ENCODE measurements at regions not wholly inside any gene's neighbourhood (a gene's known extent, or its start where the extent isn't known, plus 50 kb on each side); places are given as distances from the start of the nearest gene placed in this dataset.
"Not testable (repeated sequence)": the region's sequence is repeated elsewhere in the genome, so short reads cannot be mapped to it uniquely, and the experiment has no call there.

DNA sequence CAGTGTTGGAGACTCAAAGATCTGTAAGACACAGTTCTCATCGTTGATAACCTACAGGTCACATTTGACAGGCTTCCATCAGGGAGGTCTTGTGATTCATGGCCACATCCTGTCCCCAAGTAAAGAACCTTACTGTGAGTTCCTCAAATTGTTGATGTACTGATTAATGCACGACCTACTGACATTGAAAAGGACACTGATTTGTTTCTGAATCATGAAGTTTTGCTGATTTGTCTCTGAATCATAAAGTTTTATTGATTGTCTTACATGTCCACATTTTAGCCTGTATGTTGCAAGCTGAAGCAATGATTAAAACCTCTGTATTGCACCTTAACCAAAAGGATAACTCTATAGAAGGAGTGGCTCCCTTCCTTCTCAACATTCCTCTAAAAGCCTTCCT, 476.3 kb upstream of the RUNX1 start:
- TF ChIP-seq JUND (IDR thresholded peaks at IDR 0.05; ENCODE audit: low read depth) = no peak
- in situ Hi-C loops (cut with HindIII; ENCODE audit: low pct_unique_long_range_greater_than_20kb, low sequenced_read_pairs) = no loop called here
- DNase-seq (ENCODE audit: low read depth in 1 of 2, low spot score in 1 of 2) = no peak

GRCh38 chr21:35521852-35522505, 472.9 kb upstream of the RUNX1 start:
- no peak for TF ChIP-seq JUND (IDR thresholded peaks at IDR 0.05; ENCODE audit: low read depth)
- in situ Hi-C loops (cut with HindIII; ENCODE audit: low pct_unique_long_range_greater_than_20kb, low sequenced_read_pairs) = no loop called here
- DNase-seq (ENCODE audit: low read depth in 1 of 2, low spot score in 1 of 2) = no peak

DNA sequence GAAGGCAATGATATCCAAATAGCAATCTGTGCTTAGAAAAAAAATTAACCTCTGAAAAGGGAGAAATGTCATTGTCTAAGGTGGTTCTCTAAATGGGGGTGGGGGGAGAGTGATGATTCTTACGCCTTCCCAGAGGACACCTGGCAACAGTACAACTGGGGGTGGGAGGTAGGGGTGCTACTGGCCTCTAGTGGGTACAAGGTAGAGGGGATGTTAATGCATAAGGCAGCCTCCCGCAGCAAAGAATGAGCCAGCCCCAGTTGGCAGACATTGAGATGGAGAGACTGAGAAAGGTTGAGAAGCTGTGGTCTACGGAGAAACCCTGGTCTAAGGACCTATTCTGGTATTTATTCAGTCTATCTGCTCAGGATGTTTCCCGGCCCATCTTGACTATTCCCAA, 472.2 kb upstream of the RUNX1 start:
- no peak for DNase-seq (ENCODE audit: low read depth in 1 of 2, low spot score in 1 of 2)
- in situ Hi-C loops (cut with HindIII; ENCODE audit: low pct_unique_long_range_greater_than_20kb, low sequenced_read_pairs) = no loop called here
- no peak for TF ChIP-seq JUND (IDR thresholded peaks at IDR 0.05; ENCODE audit: low read depth)

GRCh38 chr21:35520856-35521255, 471.8 kb upstream of the RUNX1 start:
- no peak for DNase-seq (ENCODE audit: low read depth in 1 of 2, low spot score in 1 of 2)
- in situ Hi-C loops (cut with HindIII; ENCODE audit: low pct_unique_long_range_greater_than_20kb, low sequenced_read_pairs) = no loop called here
- TF ChIP-seq JUND (IDR thresholded peaks at IDR 0.05; ENCODE audit: low read depth) = no peak

GRCh38 chr21:35520302-35520701, 471.2 kb upstream of the RUNX1 start:
- no peak for DNase-seq (ENCODE audit: low read depth in 1 of 2, low spot score in 1 of 2)
- in situ Hi-C loops (cut with HindIII; ENCODE audit: low pct_unique_long_range_greater_than_20kb, low sequenced_read_pairs) = no loop called here
- TF ChIP-seq JUND (IDR thresholded peaks at IDR 0.05; ENCODE audit: low read depth) = no peak

DNA sequence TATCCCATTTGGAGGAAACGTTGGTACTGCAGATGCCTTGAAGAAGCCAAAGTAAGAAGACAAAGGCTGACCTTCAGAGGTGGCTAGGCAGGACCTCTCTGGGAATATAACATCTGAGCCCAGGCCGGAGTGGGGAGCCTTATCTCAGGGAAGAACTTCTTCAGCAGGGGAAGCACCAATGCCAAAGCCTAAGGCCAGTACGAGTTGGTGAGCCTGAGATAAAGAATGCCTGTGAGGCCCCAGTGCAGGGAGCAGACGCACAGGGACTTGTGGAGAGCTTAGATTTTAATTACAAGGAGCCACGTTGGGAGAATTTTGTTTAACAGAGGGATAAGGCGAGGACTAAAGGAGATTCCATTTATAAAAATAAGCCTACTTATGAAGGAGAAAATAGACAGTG, 468.8 kb upstream of the RUNX1 start:
- TF ChIP-seq JUND (IDR thresholded peaks at IDR 0.05; ENCODE audit: low read depth) = no peak
- no peak for DNase-seq (ENCODE audit: low read depth in 1 of 2, low spot score in 1 of 2)
- in situ Hi-C loops (cut with HindIII; ENCODE audit: low pct_unique_long_range_greater_than_20kb, low sequenced_read_pairs) = no loop called here

DNA sequence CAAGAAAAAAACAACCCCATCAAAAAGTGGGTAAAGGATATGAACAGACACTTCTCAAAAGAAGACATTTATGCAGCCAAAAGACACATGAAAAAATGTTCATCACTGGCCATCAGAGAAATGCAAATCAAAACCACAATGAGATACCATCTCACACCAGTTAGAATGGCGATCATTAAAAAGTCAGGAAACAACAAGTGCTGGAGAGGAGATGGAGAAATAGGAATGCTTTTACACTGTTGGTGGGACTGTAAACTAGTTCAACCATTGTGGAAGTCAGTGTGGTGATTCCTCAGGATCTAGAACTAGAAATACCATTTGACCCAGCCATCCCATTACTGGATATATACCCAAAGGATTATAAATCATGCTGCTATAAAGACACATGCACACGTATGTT, 467.2 kb upstream of the RUNX1 start:
- DNase-seq (ENCODE audit: low read depth in 1 of 2, low spot score in 1 of 2); in situ Hi-C loops (cut with HindIII; ENCODE audit: low pct_unique_long_range_greater_than_20kb, low sequenced_read_pairs): not testable (repeated sequence)

- in situ Hi-C loops (cut with HindIII; ENCODE audit: low pct_unique_long_range_greater_than_20kb, low sequenced_read_pairs) = no loop called here
- no peak for TF ChIP-seq JUND (IDR thresholded peaks at IDR 0.05; ENCODE audit: low read depth)
- no peak for DNase-seq (ENCODE audit: low read depth in 1 of 2, low spot score in 1 of 2)
Observed at GRCh38 chr21:35512346-35512745, 463.2 kb upstream of the RUNX1 start.

DNA sequence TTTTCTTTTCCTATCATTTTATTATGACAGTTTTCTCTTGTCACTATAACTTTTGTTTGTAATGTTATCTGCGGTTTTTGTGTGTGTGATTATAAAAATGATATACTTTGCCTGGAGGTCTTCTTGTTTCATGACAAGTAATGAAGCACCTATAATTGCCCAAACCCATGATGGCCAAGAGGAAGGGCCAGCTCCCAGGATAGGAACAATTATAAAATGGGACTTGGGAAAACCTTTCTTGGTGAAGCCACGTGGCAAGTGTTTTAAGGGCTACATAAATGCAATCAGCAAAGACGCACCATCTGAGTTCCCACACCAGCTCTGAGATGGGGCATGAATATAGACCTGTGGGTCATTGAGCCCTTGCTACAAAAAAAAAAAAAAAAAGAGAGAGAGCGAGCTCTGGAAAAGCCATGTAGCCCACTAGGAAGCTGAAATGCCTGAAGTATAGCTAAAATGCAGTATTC, 462.6 kb upstream of the RUNX1 start:
- in situ Hi-C loops (cut with HindIII; ENCODE audit: low pct_unique_long_range_greater_than_20kb, low sequenced_read_pairs) = no loop called here
- no peak for TF ChIP-seq JUND (IDR thresholded peaks at IDR 0.05; ENCODE audit: low read depth)

GRCh38 chr21:35510957-35511695, 462.0 kb upstream of the RUNX1 start:
- in situ Hi-C loops (cut with HindIII; ENCODE audit: low pct_unique_long_range_greater_than_20kb, low sequenced_read_pairs) = no loop called here
- TF ChIP-seq JUND (IDR thresholded peaks at IDR 0.05; ENCODE audit: low read depth) = no peak
- no peak for DNase-seq (ENCODE audit: low read depth in 1 of 2, low spot score in 1 of 2)

More for the DNA sequence above, 462.6 kb upstream of the RUNX1 start:
- DNase-seq (ENCODE audit: low read depth in 1 of 2, low spot score in 1 of 2) = no peak

GRCh38 chr21:35510294-35510693, 461.2 kb upstream of the RUNX1 start:
- DNase-seq (ENCODE audit: low read depth in 1 of 2, low spot score in 1 of 2) = no peak
- no peak for TF ChIP-seq JUND (IDR thresholded peaks at IDR 0.05; ENCODE audit: low read depth)
- in situ Hi-C loops (cut with HindIII; ENCODE audit: low pct_unique_long_range_greater_than_20kb, low sequenced_read_pairs) = no loop called here

DNA sequence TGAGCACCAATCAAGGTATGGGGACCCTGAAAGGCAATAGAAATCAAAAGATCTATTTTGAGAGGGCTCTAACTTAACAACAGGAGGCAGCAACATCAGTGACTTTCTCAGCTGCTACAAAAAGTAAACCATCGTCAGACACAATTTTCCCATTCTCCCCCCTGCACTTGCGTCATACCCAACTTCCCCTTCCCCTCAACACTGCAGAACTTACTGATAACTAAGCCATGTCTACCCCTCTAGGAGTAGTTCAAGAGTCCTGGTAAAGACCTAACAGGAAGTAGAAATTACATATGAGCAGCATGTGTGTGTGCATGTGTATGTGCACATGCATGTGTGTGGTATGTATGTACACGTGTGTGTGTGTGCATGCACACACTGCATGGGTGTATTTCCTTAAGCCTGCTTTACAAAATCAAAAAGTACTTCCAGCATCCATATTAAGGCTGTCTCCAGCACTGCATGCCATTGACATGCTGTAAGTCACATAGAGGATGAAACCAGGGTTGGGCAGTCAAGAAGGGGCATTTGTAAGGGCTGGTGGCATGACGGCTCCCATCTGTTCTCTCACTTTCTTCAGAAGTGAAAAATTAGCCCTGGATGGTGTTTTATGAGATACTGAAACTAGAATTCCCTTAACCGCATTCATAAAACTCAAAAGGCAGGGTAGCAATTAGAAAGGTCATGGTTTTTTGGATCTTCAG, 460.1 kb upstream of the RUNX1 start:
- TF ChIP-seq JUND (IDR thresholded peaks at IDR 0.05; ENCODE audit: low read depth) = no peak
- no peak for DNase-seq (ENCODE audit: low read depth in 1 of 2, low spot score in 1 of 2)
- in situ Hi-C loops (cut with HindIII; ENCODE audit: low pct_unique_long_range_greater_than_20kb, low sequenced_read_pairs) = no loop called here

All from T47D (cell line).